ENCODE measurements at regions not wholly inside any gene's neighbourhood (a gene's known extent, or its start where the extent isn't known, plus 50 kb on each side); places are given as distances from the start of the nearest gene placed in this dataset.

GRCh38 chr17:71453876-71454422, 666.9 kb upstream of the SOX9 start:
- no peak for TF ChIP-seq CTCF (IDR thresholded peaks at IDR 0.05)
- WGBS, 2 donors: 86 to 93% methylated on average over 4 of the region's 4 CpGs

GRCh38 chr17:71455219-71455618, 665.6 kb upstream of the SOX9 start:
- ATAC-seq (no peak), DNase-seq (no peak)
- Histone ChIP-seq H3K36me3 (no peaks in the 10 kb centered on the region), H3K4me3 (no peak overlapping the region), H3K4me1 (no peaks in the 10 kb centered on the region), H3K27ac (no peak overlapping the region), H3K27me3 (no peaks in the 10 kb centered on the region), H3K9me3 (peaks cover 0 to 4% (median 0%) of the 10 kb centered on the region in 11 donors)
- 66 to 79% methylated on average over 2 of the region's 2 CpGs for WGBS, 2 donors
- intact Hi-C loops (cut with DNase I): loop anchor here in 1 of 10 donors (10.0 kb wide), 1 partner anchor 340 kb away; no protein-coding TSS in a partner anchor
- no peak for TF ChIP-seq CTCF (IDR thresholded peaks at IDR 0.05)

More at GRCh38 chr17:71453876-71454422, 666.9 kb upstream of the SOX9 start:
- DNase-seq: no peak
- no peak overlapping the region for H3K27ac ChIP-seq
- ATAC-seq: no peak
- H3K27me3 ChIP-seq: no peaks in the 10 kb centered on the region
- intact Hi-C loops (cut with DNase I): loop anchor here in 1 of 10 donors (10.0 kb wide), 1 partner anchor 339 kb away; no protein-coding TSS in a partner anchor
- no peaks in the 10 kb centered on the region for H3K36me3 ChIP-seq
- no peaks in the 10 kb centered on the region for H3K4me1 ChIP-seq
- H3K4me3 ChIP-seq: no peak overlapping the region
- H3K9me3 ChIP-seq: peaks cover 0 to 4% (median 0%) of the 10 kb centered on the region in 11 donors

- TF ChIP-seq CTCF (IDR thresholded peaks at IDR 0.05): no peak
- intact Hi-C loops (cut with DNase I): loop anchor here in 1 of 10 donors (10.0 kb wide), 1 partner anchor 344 kb away; no protein-coding TSS in a partner anchor
- Histone ChIP-seq H3K4me3 (no peak overlapping the region), H3K36me3 (no peaks in the 10 kb centered on the region), H3K4me1 (no peaks in the 10 kb centered on the region), H3K27ac (no peak overlapping the region), H3K27me3 (no peaks in the 10 kb centered on the region), H3K9me3 (no peaks in the 10 kb centered on the region)
- 72 to 83% methylated on average over 5 of the region's 5 CpGs for WGBS, 2 donors
- ATAC-seq (no peak), DNase-seq (no peak)
Measured at GRCh38 chr17:71458322-71458721, 662.5 kb upstream of the SOX9 start.

- Histone ChIP-seq H3K36me3 (no peaks in the 10 kb centered on the region), H3K27ac (no peak overlapping the region), H3K27me3 (no peaks in the 10 kb centered on the region), H3K4me3 (no peak overlapping the region), H3K4me1 (no peaks in the 10 kb centered on the region), H3K9me3 (no peaks in the 10 kb centered on the region)
- DNase-seq (no peak), ATAC-seq (no peak)
- WGBS, 2 donors: 76 to 79% methylated on average over 4 of the region's 4 CpGs
- peak in 7 of 9 donors; percentile 25 to 53 (median 41) for TF ChIP-seq CTCF (IDR thresholded peaks at IDR 0.05)
- intact Hi-C loops (cut with DNase I): loop anchor here in 6 of 10 donors (5.0 to 10.0 kb wide), 3 partner anchors 344 to 634 kb away; no protein-coding TSS in a partner anchor
Measured at GRCh38 chr17:71460943-71461342, 659.9 kb upstream of the SOX9 start.
